MCF 10A (cell line): ENCODE measurements at regions not wholly inside any gene's neighbourhood (a gene's known extent, or its start where the extent isn't known, plus 50 kb on each side); places are given as distances from the start of the nearest gene placed in this dataset.

Experiments used
- BruUV-seq: library from RNA; stranded (reverse); fragments of 400-500 nt; replicated peaks from 2 replicates; lab custom pipeline; 2021; lab: Mats Ljungman, UMichigan
- CTCF ChIA-PET: fragments of 300-600 bp; sonication (Branson Sonifier 250); formaldehyde crosslinking; extraction: SDS; loops from one replicate; lab custom pipeline; 2021; ENCODE audit warnings: antibody characterized with exemption, inconsistent platforms; lab: Yijun Ruan, JAX
- POLR2A ChIA-PET: fragments of 300-600, 350-650 bp; sonication (Branson Sonifier 250); formaldehyde crosslinking; extraction: SDS; loops from one replicate; lab custom pipeline; 2020; ENCODE audit warnings: antibody characterized with exemption, inconsistent platforms; lab: Yijun Ruan, JAX
- DNase-seq: peaks from one replicate; pipeline ENCODE4 v3.0.0-alpha.2; 2018; ENCODE audit not compliant: unreplicated experiment
- H3K27ac Mint-ChIP-seq: one replicate; pipeline ENCODE4 v1.8.0; 2022; ENCODE audit warnings: mild to moderate bottlenecking, low read depth, mixed read lengths; ENCODE audit not compliant: unreplicated experiment
- H3K27me3 Mint-ChIP-seq: one replicate; pipeline ENCODE4 v1.8.0; 2022; ENCODE audit warnings: mixed read lengths; ENCODE audit not compliant: insufficient read depth, unreplicated experiment
- H3K36me3 Mint-ChIP-seq: one replicate; pipeline ENCODE4 v1.8.0; 2022; ENCODE audit warnings: mild to moderate bottlenecking, moderate library complexity, mixed read lengths; ENCODE audit not compliant: insufficient read depth, unreplicated experiment
- H3K4me1 Mint-ChIP-seq: one replicate; pipeline ENCODE4 v1.8.0; 2022; ENCODE audit warnings: mixed read lengths; ENCODE audit not compliant: insufficient read depth, unreplicated experiment
- H3K4me3 Mint-ChIP-seq: one replicate; pipeline ENCODE4 v1.8.0; 2022; ENCODE audit warnings: mild to moderate bottlenecking, moderate library complexity, mixed read lengths; ENCODE audit not compliant: unreplicated experiment
- H3K9me3 Mint-ChIP-seq: one replicate; pipeline ENCODE4 v1.8.0; 2022; ENCODE audit warnings: mixed read lengths; ENCODE audit not compliant: unreplicated experiment
- intact Hi-C: fragments of 100-400 bp; cut with micrococcal nuclease; formaldehyde crosslinking; loops from 2 replicates; pipeline ENCODE4 v1.14.1; 2022
- TF ChIP-seq, protein P1 (sequence below): fragments of 200-600 bp; IDR thresholded peaks from one replicate; pipeline ENCODE4 v1.8.0; 2022; ENCODE audit warnings: antibody characterized with exemption, mild to moderate bottlenecking; ENCODE audit not compliant: unreplicated experiment

GRCh38 chr1:232877365-232878028 is 72.3 kb downstream of the MAP10 start:
- intact Hi-C loops: no loop called here
- no peak for DNase-seq
- no peaks in the 10 kb centered on the region for H3K9me3 Mint-ChIP-seq
- TF ChIP-seq, protein P1, sequence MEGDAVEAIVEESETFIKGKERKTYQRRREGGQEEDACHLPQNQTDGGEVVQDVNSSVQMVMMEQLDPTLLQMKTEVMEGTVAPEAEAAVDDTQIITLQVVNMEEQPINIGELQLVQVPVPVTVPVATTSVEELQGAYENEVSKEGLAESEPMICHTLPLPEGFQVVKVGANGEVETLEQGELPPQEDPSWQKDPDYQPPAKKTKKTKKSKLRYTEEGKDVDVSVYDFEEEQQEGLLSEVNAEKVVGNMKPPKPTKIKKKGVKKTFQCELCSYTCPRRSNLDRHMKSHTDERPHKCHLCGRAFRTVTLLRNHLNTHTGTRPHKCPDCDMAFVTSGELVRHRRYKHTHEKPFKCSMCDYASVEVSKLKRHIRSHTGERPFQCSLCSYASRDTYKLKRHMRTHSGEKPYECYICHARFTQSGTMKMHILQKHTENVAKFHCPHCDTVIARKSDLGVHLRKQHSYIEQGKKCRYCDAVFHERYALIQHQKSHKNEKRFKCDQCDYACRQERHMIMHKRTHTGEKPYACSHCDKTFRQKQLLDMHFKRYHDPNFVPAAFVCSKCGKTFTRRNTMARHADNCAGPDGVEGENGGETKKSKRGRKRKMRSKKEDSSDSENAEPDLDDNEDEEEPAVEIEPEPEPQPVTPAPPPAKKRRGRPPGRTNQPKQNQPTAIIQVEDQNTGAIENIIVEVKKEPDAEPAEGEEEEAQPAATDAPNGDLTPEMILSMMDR: no peak
- H3K27ac Mint-ChIP-seq: no peak overlapping the region
- H3K4me3 Mint-ChIP-seq: no peak overlapping the region
- BruUV-seq: no TSS peak
- peaks cover 10% of the 10 kb centered on the region for H3K4me1 Mint-ChIP-seq
- no peaks in the 10 kb centered on the region for H3K36me3 Mint-ChIP-seq
- ChIA-PET POLR2A (interaction anchor here (0.7 to 2.6 kb wide), 4 partner anchors 9 to 269 kb away, joined by 3 to 9 read pairs (median 6); no protein-coding TSS in a partner anchor), CTCF (no interaction called here)
- H3K27me3 Mint-ChIP-seq: no peaks in the 10 kb centered on the region

- DNase-seq: no peak
- H3K4me3 Mint-ChIP-seq: no peak overlapping the region
- TF ChIP-seq, protein P1: no peak
- POLR2A ChIA-PET: interaction anchor here (0.7 to 2.6 kb wide), 5 partner anchors 9 to 269 kb away, joined by 3 to 9 read pairs (median 4); no protein-coding TSS in a partner anchor
- H3K27me3 Mint-ChIP-seq: no peaks in the 10 kb centered on the region
- H3K27ac Mint-ChIP-seq: no peak overlapping the region
- H3K36me3 Mint-ChIP-seq: no peaks in the 10 kb centered on the region
- H3K4me1 Mint-ChIP-seq: peaks cover 10% of the 10 kb centered on the region
- H3K9me3 Mint-ChIP-seq: no peaks in the 10 kb centered on the region
- no TSS peak for BruUV-seq
- intact Hi-C loops: no loop called here
- CTCF ChIA-PET: interaction anchor here (1.1 to 2.3 kb wide), 2 partner anchors 14 to 19 kb away, joined by 4 to 9 read pairs; no protein-coding TSS in a partner anchor
Measured at GRCh38 chr1:232878086-232878485, 72.3 kb upstream of the NTPCR start.

- TF ChIP-seq, protein P1: peak; percentile 60
- ChIA-PET CTCF (interaction anchor here (1.0 to 2.3 kb wide), 7 partner anchors 9 to 138 kb away, joined by 3 to 9 read pairs (median 4); no protein-coding TSS in a partner anchor), POLR2A (interaction anchor here (0.7 to 2.0 kb wide), 3 partner anchors 10 to 14 kb away, joined by 3 to 7 read pairs (median 3); no protein-coding TSS in a partner anchor)
- H3K4me3 Mint-ChIP-seq: no peak overlapping the region
- H3K9me3 Mint-ChIP-seq: no peaks in the 10 kb centered on the region
- H3K4me1 Mint-ChIP-seq: no peaks in the 10 kb centered on the region
- BruUV-seq: no TSS peak
- no peak overlapping the region for H3K27ac Mint-ChIP-seq
- DNase-seq: peak; percentile 69
- no peaks in the 10 kb centered on the region for H3K27me3 Mint-ChIP-seq
- intact Hi-C loops: no loop called here
- no peaks in the 10 kb centered on the region for H3K36me3 Mint-ChIP-seq
Measured at GRCh38 chr1:232880354-232880753, 70.1 kb upstream of the NTPCR start.

DNA sequence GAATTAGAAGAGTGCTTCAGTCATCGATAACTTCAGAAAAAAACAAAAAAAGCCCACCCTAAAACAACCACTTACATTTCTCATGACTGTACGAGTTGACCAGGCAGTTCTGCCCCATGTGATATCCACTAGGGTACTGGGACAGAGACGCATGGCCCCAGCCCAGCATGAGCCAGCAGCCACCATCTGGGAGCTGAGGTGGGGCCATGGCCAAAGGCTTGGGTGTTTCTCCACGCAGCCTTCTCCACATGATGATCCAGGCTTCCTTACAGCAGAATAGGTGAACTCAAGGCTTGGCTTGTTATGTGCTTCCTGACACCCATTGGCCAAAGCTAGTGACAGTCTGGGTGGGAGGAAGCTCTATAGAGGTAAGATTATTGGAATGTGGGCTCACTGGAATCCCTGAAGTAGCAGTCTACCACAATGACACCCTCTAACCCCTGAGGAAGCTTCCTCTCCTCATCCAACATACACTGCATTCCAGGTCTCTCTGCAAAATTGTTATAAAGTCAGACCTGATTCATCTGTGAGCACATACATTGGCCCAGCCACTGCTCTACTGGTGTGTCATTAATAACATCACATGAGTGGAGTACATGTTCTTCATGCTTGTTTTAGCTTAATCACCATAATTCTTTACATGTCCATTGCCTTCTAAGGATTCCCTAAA is 66.3 kb upstream of the NTPCR start:
- Mint-ChIP-seq H3K4me1 (no peaks in the 10 kb centered on the region), H3K27ac (no peak overlapping the region), H3K27me3 (no peaks in the 10 kb centered on the region), H3K9me3 (no peaks in the 10 kb centered on the region), H3K4me3 (no peak overlapping the region), H3K36me3 (no peaks in the 10 kb centered on the region)
- intact Hi-C loops: no loop called here
- no TSS peak for BruUV-seq
- CTCF ChIA-PET: interaction anchor here (1.0 to 2.5 kb wide), 2 partner anchors 9 to 249 kb away, joined by 3 to 10 read pairs; no protein-coding TSS in a partner anchor
- TF ChIP-seq, protein P1: no peak
- POLR2A ChIA-PET: interaction anchor here (0.6 to 1.2 kb wide), 4 partner anchors 9 to 16 kb away, joined by 3 to 7 read pairs (median 3); no protein-coding TSS in a partner anchor
- DNase-seq: no peak
